Esophagus muscularis mucosa (tissue), 4 donors: ENCODE measurements at regions not wholly inside any gene's neighbourhood (a gene's known extent, or its start where the extent isn't known, plus 50 kb on each side); places are given as distances from the start of the nearest gene placed in this dataset.

Experiments used
- CTCF ChIP-seq, 3 experiments: fragments of 200-600 bp in 2 of 3; fragments of 450-650 bp in 1 of 3; sonication (generic) in 2 of 3; IDR thresholded peaks; one replicate each; pipeline ENCODE4 v1.5.1; 2017 to 2019; ENCODE audit warnings: antibody characterized with exemption in 3 of 3, mild to moderate bottlenecking in 2 of 3, moderate library complexity in 1 of 3
- EP300 ChIP-seq: sonication (generic); formaldehyde crosslinking; IDR thresholded peaks from one replicate; pipeline ENCODE4 v1.6.1; 2017; ENCODE audit warnings: antibody characterized with exemption
- POLR2A ChIP-seq: fragments of 450-650 bp; IDR thresholded peaks from one replicate; pipeline ENCODE4 v1.6.1; 2017; ENCODE audit warnings: antibody characterized with exemption, moderate library complexity, mild to moderate bottlenecking, low read depth

GRCh38 chr6:154596701-154597100 is 86.2 kb upstream of the CNKSR3 start:
- TF ChIP-seq POLR2A (no peak), CTCF (IDR thresholded peaks at IDR 0.05) (no peak), EP300 (no peak)
